HG03520 (cell line): ENCODE measurements at regions not wholly inside any gene's neighbourhood (a gene's known extent, or its start where the extent isn't known, plus 50 kb on each side); places are given as distances from the start of the nearest gene placed in this dataset.
A peak's percentile ranks its signal among the peaks of the same experiment; 100 is the strongest.

ENCODE experiments used
- ATAC-seq: cut with Tn5 transposase; IDR thresholded peaks from one replicate; pipeline ENCODE4 v1.9.1; 2021; ENCODE audit warnings: mild to moderate bottlenecking, moderate library complexity; ENCODE audit not compliant: unreplicated experiment

DNA sequence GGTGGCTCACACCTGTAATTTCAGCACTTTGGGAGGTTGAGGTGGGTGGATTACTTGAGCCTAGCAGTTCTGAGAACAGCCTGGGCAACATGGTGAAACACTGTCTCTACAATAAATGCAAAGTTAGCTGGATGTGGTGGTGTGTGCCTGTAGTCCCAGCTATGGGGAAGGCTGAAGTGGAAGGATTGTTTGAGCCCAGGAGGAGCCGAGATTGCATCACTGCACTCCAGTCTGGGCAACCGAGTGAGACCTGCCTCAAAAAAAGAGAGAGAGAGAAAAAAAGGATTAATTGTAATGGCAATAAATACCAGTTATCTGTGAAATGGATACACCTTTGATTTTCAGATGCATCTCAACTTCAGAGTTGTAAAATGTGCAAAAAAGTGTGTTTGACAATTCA is 58.8 kb downstream of the SPRY1 start:
- no peak for ATAC-seq

DNA sequence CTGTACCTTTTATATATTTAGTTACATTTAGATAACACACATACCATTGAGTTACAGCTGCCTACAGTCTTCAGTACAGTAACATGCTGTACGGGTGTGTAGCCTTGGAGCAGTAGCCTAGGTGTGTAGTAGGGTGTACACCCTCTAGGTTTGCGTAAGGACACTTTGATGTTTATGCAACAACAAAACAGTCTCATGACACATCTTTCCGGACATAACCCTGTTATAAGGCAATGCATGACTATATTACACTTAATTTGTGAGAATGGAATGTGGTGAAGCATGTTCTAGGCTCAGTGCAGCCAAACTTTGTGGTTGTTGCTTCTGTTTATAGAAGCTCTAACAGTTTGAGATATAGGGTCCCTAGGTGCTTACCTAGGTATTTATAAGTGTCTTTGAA is 65.4 kb downstream of the SPRY1 start:
- ATAC-seq = no peak

DNA sequence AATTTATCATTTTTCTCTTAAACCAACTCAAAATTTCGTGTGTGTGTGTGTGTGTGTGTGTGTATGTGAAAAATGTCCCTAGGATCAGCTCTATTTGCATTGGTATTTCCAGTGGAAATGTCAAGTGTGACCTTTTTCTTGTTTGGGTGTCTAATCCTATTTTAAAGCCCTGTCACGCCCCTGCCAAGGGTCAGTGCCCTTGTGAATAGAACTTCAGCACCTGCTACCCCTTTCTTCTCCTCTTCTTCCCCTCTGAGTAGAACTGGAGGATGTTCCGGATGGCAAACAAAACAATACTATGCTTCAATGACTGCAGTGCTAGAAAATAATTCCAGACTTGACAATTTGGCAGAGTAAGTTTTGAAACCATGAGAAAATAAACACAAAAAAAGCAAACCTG is 67.3 kb downstream of the SPRY1 start:
- no peak for ATAC-seq

DNA sequence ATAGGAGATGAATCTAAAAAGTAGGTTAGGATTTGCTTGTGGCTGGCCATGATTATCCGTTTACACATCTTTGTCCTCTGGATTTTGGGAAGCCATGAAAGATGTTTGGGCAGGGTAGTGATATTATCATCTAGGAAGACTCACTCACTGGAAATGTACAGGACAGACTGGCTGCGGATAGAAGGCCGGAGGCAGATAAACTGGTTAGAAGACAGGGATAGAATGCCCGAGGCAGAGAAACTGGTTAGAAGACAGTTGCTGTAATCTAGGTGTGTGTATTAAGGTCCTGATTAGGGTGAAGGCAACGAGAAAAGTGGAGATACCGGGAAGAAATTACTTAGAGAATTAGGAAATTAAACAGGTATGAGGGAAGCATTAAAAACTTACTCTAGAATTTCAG is 68.8 kb downstream of the SPRY1 start:
- no peak for ATAC-seq

DNA sequence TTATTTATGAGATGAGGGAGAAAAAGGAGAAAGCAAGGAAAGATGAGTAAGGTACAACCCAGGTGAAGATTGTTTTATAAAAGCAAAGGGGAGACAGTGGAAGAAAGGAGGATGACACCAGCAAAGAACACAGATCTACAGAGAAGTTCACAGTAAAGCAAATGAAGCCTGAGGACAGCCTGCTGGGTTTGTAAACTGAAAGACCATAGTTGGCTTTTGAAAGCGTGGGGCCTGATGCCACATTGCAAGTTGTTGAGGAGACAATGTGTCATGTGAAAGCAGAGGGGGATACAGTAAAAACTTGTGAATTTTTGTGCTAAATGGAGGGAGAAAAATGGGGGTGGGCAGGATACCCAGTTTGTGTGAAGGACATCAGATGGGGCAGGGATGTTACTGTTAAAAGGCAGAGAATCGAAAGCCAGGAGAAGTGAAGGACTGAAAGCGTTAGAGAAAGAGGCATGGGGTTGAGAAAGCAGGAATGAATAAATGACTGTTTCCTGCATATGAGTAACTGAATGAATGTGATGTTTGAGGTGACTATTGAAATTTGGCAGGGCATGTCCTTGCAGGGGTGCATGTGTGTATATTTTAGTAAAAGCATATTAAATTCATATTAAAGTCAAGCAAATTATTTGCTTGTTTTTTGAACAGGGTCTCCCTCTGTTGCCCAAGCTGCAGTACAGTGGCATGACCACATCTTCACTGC is 69.6 kb downstream of the SPRY1 start:
- no peak for ATAC-seq

DNA sequence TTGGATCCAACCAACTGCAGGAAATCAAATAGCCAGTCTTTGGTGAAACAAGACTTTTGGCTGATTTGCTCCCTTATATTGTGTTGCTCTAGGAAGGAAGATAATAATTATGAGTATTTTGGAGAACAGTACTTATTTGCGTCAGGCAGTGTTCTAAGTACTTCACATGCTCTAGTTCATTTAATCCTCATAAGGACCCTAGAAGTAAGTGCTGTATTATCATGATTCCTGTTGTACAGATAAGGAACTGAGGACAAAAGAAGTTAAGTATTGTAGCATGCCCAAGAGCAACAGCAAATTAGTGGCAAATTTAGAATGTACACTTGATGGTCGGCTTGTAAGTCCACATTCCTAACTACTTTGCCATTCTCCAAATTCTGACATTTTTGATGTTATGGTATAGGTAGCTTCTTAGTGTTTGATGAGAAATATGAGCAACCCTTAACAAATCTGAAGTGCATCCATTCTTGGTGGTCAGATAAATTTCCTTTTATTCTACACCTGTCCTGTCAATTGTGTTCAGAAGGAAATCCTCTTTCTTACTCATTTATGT is 72.0 kb downstream of the SPRY1 start:
- ATAC-seq = no peak

DNA sequence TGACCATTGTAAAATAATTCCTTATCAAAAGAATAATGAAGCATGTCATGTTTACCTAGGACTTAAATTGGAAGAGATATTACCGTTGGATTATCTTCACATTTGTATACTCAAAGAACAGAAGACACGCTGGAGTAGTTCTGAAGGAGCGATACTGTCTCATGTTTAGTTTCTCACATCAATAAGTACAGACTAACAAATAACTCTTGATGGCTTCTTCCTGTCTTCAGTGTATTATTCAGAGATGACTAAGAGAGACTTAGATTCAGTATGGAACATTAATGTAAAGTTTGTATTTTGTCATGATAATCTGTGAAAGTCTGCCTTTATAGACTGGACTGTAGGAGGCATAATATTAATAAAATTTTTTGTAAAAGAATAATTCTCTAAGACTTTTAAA is 72.7 kb downstream of the SPRY1 start:
- ATAC-seq = no peak

DNA sequence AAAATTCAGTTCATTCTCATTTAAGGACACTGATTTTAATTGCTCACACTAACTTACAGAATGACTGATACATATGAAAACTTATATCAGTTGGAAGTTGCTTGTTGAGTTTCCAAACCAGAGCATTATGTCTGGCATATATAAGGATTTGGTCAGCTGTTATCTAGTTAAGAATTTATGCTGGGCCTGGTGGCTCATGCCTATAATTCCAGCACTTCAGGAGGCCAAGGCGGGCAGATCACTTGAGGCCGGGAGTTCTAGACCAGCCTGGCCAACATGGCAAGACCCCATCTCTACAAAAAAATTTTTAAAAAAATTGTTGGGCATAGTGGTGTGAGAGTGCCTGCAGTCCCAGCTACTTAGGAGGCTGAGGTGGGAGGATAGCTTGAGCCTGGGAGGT is 73.1 kb downstream of the SPRY1 start:
- ATAC-seq = no peak

DNA sequence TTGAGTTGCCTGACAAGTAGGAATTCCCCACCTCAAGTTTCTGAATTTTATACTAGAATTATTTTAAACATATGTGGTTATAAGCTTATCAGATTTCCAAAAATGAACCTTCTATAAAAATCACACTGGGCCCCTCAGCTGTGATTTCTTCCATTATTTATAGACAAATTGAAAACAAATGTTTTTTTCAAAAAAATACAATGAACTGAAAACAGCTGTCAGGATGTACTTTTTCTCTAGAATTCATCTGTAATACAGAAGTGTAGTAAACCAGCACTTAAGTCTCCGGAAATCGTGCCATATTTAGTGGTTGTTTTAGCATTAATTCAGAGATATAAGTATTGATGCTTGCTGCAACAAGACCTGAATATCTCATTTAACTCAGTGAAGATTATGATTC is 74.0 kb downstream of the SPRY1 start:
- ATAC-seq = no peak

DNA sequence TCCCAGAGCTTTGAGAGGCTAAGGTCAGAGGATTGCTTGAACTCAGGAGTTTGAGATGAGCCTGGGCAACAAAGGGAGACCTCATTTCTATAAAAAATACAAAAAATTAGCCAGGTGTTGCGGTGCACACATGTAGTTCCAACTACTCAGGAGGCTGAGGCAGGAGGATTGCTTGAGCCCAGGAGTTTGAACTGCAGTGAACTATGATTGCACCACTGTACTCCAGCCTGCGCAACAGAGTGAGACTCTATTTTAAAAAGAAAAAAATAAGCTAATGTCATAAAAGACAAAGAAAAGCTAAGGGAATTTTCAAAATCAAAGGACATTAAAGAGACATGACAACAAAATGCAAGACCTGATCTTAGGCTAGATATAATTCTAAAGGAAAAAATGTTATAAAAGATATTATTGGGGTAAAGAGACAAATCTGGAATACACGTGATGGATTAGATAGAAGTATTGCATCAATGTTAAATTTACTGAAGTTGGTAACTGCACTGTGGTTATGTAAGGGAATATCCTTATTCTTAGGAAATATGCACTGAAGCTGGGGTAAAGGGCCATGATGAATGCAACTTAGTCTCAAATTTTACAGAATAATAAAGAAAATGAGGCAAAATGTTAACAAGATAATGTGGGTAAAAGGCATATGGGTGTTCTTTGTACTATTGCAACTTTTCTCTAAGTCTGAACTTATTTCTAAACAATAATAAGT is 75.2 kb downstream of the SPRY1 start:
- ATAC-seq = no peak

DNA sequence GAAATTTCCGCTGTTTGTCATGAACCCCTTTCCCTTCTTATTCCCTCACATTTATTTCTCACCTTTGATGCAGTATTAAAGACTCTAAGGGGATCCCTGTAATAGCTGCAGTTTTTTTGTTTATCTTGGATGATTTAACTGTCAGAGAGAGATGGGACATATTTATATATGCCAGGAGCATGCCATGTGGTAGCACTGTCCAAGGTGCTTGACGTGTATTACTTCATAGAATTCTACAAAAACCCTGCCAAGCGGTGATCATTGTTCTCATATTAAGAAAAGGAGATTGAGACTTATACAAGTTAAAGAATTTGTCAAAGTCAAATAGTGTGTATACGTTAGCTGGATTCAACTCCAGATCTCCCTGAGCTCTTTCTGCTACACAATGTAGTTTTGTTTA is 78.2 kb downstream of the SPRY1 start:
- ATAC-seq = no peak

DNA sequence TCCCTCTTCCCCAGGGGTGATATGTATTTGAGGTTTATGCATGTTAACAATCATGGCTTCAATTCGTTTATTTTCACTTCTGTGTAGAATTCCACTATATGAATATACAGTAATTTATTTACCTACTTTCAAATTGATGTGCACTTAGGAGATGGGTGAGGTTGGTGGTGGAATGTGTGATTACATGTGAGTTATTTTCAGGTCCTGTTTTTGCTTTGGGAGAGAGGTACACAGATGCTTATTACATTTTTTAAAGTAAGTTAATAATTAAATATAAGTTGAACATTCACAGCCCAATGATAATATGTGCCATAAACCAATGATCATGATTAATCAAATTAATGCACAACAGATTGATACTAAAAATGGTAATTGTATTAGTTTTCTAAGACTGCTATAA is 79.5 kb downstream of the SPRY1 start:
- no peak for ATAC-seq

DNA sequence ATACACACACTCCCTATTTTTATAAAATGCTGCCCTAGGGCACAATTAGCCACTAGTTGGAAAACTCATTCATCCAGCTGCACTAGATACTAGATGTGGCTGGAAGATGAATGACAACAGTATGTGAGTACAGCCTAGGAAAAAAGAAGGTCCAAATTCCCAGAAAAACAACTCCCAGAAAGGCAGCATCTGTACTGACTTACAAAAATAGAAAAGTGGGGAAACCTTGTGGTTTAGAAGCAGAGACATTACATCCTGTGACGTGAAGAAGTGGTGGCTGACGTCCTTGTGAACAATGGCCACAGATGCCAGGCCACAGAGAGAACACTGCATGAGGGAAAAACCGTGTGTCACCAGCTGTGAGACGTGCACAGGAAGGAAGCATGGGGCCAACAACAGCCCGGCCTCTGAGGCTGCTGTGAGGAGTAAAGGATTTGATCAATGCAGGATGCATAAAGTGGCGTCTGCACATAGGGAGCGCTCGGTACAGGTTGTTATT is 81.2 kb downstream of the SPRY1 start:
- ATAC-seq = no peak

DNA sequence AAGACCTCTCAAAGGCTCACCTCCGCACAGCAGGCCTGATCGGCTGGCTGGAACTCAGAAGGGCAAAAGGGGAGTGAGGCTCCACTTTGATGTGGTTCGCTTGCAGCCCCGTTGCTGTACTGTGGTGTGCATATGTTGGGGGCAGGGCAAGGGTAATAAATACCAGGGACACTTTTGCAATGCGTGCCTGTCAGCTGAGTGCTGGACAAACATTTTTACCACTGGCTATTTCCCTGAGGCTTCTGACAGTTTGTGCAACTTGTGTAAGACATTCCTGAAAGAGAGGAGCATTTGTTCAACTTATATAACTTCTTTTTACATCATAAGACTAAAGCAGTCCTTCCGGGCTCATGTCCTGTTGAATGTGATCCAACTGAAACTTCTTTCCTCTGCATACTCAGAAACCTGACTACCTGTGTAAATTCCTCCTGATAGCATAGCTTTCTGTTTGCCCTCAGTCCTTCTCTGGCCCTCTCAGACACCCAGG is 82.3 kb downstream of the SPRY1 start:
- no peak for ATAC-seq

DNA sequence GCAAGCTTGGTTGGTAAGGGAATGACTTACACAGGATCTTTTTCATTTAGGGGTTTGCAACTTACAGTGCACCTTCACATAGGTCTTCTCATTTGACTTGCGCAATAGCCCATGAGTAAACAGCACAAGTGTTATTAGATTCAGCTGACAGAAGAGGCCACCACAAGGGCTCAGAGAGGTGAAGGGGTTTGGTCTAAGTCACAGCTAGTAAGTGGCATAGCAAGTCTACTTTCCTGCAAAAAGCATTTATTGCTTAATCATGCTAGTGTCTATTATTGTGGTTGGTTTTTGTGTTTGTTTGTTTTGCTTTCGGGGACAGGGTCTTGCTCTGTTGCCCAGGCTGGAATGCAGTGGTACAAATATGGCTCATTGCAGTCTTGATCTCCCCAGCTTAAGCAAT is 83.3 kb downstream of the SPRY1 start:
- ATAC-seq = no peak

DNA sequence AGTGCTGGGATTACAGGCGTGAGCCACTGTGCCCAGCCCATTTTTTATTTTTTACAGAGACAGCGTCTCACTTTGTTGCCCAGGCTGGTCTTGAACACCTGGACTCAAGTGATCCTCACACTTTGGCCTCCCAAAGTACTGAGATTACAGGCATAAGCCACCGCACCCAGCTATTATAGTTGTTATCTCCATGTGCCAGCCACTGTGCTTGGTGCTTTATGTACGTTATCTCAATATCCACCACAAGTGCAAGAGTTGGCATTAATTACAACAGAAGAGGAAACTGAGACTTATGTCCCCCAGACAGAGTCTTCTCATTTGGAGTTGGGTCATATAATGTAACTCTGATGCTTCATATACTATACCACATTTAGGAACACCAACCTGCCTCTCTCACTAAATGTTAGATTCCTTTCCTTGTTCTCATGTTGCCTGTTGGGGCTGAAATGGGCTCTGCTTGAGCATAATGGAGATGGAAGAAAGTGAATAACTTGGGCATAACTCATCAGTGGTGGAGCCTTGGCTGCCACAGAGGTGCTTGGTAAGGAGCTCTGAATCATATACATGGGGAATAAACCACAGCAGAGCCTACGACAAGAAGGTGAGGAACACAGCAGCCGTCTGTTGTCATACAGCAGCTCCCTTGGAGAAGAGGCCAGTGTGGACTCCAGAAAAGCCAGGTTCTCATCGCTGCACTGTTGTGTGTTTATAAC is 84.3 kb downstream of the SPRY1 start:
- ATAC-seq = no peak

DNA sequence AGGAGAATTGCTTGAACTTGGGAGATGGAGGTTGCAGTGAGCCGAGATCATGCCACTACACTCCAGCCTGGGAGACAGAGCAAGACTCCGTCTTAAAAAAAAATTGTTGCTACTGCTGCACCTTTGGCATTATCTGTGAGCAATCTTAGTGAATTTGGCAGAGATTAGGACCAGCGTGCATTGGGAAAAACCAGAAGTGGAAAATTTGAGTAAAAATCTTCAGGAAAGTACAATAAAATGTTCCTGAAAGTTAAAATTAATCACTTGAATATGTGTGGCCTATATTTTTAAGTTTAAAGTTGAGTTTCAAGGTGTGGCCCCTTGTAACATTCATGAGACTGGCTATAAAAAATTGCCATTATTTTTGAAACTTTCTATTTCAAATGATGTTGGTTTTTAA is 85.1 kb downstream of the SPRY1 start:
- ATAC-seq = no peak

DNA sequence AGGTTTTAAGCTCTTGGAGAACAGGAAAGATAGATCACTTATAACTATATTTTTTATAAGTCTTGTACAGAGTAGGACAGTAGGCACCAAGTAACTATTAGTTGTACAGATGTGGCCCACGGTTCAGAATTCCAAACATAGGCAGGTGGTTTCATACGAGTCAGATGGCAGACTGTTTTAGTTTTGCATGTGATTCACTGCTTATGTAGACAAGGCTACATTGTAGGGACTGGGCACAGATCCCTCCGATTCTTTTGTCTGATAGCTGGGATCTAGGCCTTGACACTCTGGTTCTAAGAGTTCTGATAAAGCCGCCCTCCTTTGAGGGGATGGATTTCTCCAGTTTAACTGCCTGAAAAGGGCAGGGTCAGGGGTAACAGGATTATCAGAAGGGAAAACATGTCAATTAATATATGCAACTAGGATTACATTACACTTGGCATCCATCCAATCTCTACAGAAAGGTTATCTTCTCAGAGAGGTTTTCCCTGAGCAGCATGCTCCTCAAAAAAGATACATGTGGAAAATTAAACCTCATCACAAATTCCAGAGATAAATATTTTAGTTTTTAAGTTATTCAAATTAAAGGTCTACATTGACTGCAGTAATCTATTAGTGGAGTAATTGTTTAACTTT is 87.8 kb downstream of the SPRY1 start:
- ATAC-seq = no peak

DNA sequence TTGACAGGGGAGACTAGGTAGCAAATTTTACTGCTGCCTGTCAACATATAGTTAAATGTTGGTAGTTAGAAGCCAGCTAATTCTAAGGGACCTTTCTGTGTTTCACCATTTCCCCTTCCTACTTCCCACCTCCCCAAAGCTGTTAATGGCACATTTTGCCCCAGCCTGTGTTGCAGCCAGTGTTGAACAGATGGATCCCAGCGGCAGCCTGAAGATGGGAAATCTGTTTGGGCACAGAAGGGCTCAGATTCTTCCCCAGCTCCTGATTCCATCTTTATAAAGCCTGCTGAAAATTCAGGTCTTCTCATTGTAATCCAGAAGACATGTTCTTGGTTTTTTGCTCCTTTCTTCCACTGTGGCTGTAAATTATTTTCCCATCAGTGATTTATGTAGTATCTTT is 89.0 kb downstream of the SPRY1 start:
- ATAC-seq = no peak

DNA sequence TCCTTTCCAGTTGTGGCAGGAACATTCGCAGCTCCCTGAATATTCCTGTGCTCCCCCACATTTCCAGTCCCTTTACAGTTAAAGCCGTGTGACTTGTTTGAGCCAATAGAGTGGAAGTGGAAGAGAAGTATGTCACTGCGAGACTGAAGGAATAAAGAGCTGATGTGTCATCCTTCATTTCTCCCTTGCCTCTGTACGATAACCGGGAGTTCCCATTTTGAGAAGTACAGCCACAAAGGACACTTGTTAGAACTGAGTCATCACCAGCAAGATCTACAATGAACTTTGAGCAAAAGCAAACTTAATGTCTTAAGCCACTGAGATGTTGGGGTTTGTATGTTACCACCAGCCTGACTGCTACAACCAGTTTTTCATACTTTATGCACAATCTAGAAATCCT is 92.3 kb downstream of the SPRY1 start:
- peak; percentile 65 for ATAC-seq

DNA sequence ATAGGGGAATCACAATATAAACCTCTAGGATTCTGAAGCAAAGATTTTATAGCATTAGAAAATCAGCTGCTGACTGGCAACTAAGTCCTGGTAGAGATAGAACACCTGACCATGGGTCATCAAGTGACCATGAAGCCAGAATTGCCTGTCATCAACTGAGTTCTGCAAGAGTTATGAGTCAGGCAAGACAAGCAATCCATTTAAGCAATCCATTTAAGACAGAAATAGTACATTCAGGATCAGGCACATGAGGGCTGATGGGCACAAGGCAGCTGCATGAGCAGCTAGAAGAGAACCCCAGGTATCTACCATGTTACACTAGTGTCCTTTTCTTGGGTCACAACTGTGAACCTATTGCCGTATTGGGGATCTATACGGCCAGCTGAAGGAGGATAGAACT is 98.9 kb downstream of the SPRY1 start:
- no peak for ATAC-seq
